Lower leg skin (tissue), 3 donors: ENCODE measurements at regions not wholly inside any gene's neighbourhood (a gene's known extent, or its start where the extent isn't known, plus 50 kb on each side); places are given as distances from the start of the nearest gene placed in this dataset.

ENCODE experiments used
- CTCF ChIP-seq, 3 donors: fragments of 450-650 bp; IDR thresholded peaks; one replicate each; pipeline ENCODE4 v1.5.1; 2016; ENCODE audit warnings: antibody characterized with exemption in 3 of 3, mild to moderate bottlenecking in 3 of 3, moderate library complexity in 2 of 3
- POLR2A ChIP-seq, 2 donors: fragments of 450-650 bp; IDR thresholded peaks; one replicate each; pipeline ENCODE4 v1.6.1; 2016 to 2017; ENCODE audit warnings: antibody characterized with exemption in 2 of 2, mild to moderate bottlenecking in 1 of 2, moderate library complexity in 1 of 2

GRCh38 chr1:173395762-173396161 lies 81.4 kb upstream of the PRDX6 start:
- TF ChIP-seq CTCF (IDR thresholded peaks at IDR 0.05) (no peak), POLR2A (IDR thresholded peaks at IDR 0.05) (no peak)
